ENCODE measurements at regions not wholly inside any gene's neighbourhood (a gene's known extent, or its start where the extent isn't known, plus 50 kb on each side); places are given as distances from the start of the nearest gene placed in this dataset.

- peaks cover 4% of the 10 kb centered on the region for H3K9me3 Mint-ChIP-seq (ENCODE audit: unreplicated experiment)
- DNase-seq, result no peak
- H3K4me3 Mint-ChIP-seq (ENCODE audit: unreplicated experiment), result no peak overlapping the region
- TF ChIP-seq, protein P1, sequence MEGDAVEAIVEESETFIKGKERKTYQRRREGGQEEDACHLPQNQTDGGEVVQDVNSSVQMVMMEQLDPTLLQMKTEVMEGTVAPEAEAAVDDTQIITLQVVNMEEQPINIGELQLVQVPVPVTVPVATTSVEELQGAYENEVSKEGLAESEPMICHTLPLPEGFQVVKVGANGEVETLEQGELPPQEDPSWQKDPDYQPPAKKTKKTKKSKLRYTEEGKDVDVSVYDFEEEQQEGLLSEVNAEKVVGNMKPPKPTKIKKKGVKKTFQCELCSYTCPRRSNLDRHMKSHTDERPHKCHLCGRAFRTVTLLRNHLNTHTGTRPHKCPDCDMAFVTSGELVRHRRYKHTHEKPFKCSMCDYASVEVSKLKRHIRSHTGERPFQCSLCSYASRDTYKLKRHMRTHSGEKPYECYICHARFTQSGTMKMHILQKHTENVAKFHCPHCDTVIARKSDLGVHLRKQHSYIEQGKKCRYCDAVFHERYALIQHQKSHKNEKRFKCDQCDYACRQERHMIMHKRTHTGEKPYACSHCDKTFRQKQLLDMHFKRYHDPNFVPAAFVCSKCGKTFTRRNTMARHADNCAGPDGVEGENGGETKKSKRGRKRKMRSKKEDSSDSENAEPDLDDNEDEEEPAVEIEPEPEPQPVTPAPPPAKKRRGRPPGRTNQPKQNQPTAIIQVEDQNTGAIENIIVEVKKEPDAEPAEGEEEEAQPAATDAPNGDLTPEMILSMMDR (IDR thresholded peaks at IDR 0.05; ENCODE audit: partially characterized antibody, unreplicated experiment), result no peak
- peaks cover 3% of the 10 kb centered on the region for H3K4me1 Mint-ChIP-seq (ENCODE audit: low read depth, unreplicated experiment)
- H3K27me3 Mint-ChIP-seq (ENCODE audit: unreplicated experiment), result peaks cover 13% of the 10 kb centered on the region
- H3K36me3 Mint-ChIP-seq (ENCODE audit: unreplicated experiment), result peaks cover 14% of the 10 kb centered on the region
- no peak overlapping the region for H3K27ac Mint-ChIP-seq (ENCODE audit: unreplicated experiment)
Observed at GRCh38 chr10:78335691-78336401, 302.2 kb downstream of the RPS24 start.

- H3K27me3 Mint-ChIP-seq (ENCODE audit: unreplicated experiment), result peaks cover 13% of the 10 kb centered on the region
- TF ChIP-seq, protein P1 (IDR thresholded peaks at IDR 0.05; ENCODE audit: partially characterized antibody, unreplicated experiment), result no peak
- H3K4me3 Mint-ChIP-seq (ENCODE audit: unreplicated experiment), result no peak overlapping the region
- H3K27ac Mint-ChIP-seq (ENCODE audit: unreplicated experiment), result no peak overlapping the region
- DNase-seq, result no peak
- peaks cover 3% of the 10 kb centered on the region for H3K4me1 Mint-ChIP-seq (ENCODE audit: low read depth, unreplicated experiment)
- H3K9me3 Mint-ChIP-seq (ENCODE audit: unreplicated experiment), result peaks cover 2% of the 10 kb centered on the region
- peaks cover 14% of the 10 kb centered on the region for H3K36me3 Mint-ChIP-seq (ENCODE audit: unreplicated experiment)
Observed at GRCh38 chr10:78336402-78336791, 302.7 kb downstream of the RPS24 start.

DNA sequence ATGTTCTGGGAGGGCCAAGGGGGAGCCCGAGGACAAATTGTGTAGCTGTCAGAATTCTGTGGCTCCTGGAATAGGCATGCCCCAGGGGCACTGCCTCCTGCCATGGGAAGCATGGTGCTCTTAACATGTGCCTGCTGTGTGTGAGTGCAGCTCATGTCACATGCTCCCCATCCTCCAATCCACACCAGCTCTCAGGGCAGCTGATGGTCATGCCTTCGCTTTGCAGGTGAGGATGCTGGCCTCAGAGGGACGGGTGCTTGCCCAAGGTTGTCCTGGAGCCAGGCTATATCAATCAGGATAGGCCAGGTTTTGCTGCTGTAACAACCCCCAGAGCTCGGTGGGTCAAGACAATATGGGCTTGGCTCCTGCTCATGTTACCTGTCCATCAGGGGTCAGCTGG, 303.4 kb downstream of the RPS24 start:
- no peak overlapping the region for H3K27ac Mint-ChIP-seq (ENCODE audit: unreplicated experiment)
- TF ChIP-seq, protein P1 (IDR thresholded peaks at IDR 0.05; ENCODE audit: partially characterized antibody, unreplicated experiment), result no peak
- H3K36me3 Mint-ChIP-seq (ENCODE audit: unreplicated experiment), result peaks cover 14% of the 10 kb centered on the region
- peaks cover 13% of the 10 kb centered on the region for H3K27me3 Mint-ChIP-seq (ENCODE audit: unreplicated experiment)
- no peak overlapping the region for H3K4me3 Mint-ChIP-seq (ENCODE audit: unreplicated experiment)
- peaks cover 3% of the 10 kb centered on the region for H3K4me1 Mint-ChIP-seq (ENCODE audit: low read depth, unreplicated experiment)
- peaks cover 2% of the 10 kb centered on the region for H3K9me3 Mint-ChIP-seq (ENCODE audit: unreplicated experiment)
- DNase-seq, result no peak

DNA sequence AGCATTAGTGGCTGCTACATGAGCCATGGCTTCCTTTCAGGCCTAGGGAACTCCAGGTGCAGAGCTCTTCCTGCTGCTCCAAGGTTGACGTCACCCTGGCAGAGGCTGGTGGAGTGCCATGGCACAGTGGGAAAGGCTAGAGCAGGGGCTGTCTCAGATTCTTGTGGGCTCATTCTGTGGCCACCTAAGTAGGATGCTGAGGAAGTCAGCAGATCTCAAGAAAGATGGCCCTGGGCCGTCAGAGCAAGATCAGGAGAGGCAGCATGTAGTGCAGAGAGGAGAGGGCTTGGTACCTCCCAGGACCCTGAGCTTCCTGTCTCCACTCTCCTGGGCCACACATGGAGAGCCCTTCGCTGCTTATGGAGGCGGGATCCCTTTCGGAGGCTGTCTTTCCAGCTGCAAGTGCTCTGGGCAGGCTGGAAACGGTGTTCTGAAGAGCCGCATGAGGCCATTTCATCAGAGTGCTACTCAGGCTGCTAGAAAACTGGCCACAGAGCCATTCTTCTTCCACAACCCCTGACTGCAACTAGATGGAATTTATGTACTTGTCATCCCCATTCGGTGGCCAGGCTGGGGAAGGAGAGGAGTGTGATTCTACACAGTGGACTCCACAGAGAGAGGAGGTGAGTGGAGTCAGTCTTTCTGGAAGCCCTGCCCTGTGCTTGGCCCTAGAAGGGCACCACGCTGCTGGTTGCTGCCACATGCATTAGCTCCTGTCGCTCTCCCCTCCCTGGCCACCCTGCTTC, 304.2 kb downstream of the RPS24 start:
- Mint-ChIP-seq H3K9me3 (ENCODE audit: unreplicated experiment) (peaks cover 2% of the 10 kb centered on the region), H3K4me1 (ENCODE audit: low read depth, unreplicated experiment) (peaks cover 3% of the 10 kb centered on the region), H3K27ac (ENCODE audit: unreplicated experiment) (no peak overlapping the region), H3K4me3 (ENCODE audit: unreplicated experiment) (no peak overlapping the region), H3K27me3 (ENCODE audit: unreplicated experiment) (peaks cover 13% of the 10 kb centered on the region), H3K36me3 (ENCODE audit: unreplicated experiment) (peaks cover 14% of the 10 kb centered on the region)
- no peak for DNase-seq
- TF ChIP-seq, protein P1 (IDR thresholded peaks at IDR 0.05; ENCODE audit: partially characterized antibody, unreplicated experiment), result no peak

DNA sequence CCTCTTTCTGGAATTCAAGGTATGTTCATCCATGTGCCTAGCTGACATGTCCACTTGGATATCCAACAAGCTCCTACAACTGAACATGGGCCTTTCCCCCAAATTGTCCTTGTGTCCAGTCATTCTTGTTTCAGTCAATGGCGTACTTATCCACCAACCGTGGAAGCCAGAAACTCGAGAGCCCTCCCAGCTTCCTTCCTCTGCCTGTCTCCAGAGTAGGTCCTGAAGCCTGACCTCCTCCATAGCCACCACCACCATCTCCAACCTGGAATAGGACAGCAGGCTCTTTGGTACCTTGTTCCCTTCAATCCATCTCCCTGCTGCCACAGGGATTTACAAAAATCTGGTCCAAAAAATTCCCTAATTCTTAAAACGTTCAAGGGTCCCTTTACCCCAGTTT, 305.1 kb downstream of the RPS24 start:
- Mint-ChIP-seq H3K4me1 (ENCODE audit: low read depth, unreplicated experiment) (peaks cover 3% of the 10 kb centered on the region), H3K4me3 (ENCODE audit: unreplicated experiment) (no peak overlapping the region), H3K27me3 (ENCODE audit: unreplicated experiment) (peaks cover 9% of the 10 kb centered on the region), H3K36me3 (ENCODE audit: unreplicated experiment) (peaks cover 9% of the 10 kb centered on the region), H3K9me3 (ENCODE audit: unreplicated experiment) (peaks cover 2% of the 10 kb centered on the region), H3K27ac (ENCODE audit: unreplicated experiment) (no peak overlapping the region)
- TF ChIP-seq, protein P1 (IDR thresholded peaks at IDR 0.05; ENCODE audit: partially characterized antibody, unreplicated experiment), result no peak
- no peak for DNase-seq
